NCI-H187 (cell line): ENCODE measurements at regions not wholly inside any gene's neighbourhood (a gene's known extent, or its start where the extent isn't known, plus 50 kb on each side); places are given as distances from the start of the nearest gene placed in this dataset.
"Not testable (repeated sequence)": the region's sequence is repeated elsewhere in the genome, so short reads cannot be mapped to it uniquely, and the experiment has no call there.

Source experiments
- DNase-seq, 2 experiments: peaks; one replicate each; lab custom pipeline; 2025; lab: John Stamatoyannopoulos, UW

DNA sequence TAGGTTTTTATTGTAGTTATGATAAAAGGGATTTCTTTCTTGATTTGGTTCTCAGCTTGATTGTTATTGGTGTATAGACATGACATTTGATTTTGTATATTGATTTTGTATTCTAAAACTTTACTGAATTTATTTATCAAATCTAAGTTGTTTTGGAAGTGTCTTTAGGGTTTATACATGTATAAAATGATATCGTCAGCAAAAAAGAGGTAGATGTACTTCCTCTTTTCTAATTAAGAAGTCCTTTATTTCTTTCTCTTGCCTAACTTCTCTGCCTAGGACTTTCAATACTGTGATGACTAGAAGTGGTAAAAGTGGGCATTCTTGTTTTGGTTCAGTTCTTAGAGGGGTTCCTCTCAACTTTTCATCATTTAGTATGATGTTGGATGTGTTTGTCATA is 487.3 kb upstream of the KIF2B start:
- DNase-seq, result no peak

DNA sequence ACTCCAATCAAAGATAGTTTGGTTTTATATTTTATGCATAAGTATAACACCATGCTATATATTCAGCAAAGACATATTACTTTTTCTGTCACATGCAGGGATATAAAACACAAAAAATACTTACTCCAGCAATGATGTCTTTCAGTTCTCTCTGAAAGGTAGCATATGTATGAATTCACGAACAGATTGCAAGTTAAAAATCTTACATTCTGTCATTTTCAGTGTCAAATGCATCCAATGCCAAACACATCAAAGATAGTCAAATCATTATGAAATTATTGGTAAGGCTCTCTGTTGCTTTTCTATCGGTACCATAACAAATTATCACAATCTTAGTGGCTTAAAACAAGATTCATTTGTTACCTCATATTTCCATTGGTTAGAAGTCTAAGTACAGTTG is 492.0 kb upstream of the KIF2B start:
- DNase-seq, result no peak

DNA sequence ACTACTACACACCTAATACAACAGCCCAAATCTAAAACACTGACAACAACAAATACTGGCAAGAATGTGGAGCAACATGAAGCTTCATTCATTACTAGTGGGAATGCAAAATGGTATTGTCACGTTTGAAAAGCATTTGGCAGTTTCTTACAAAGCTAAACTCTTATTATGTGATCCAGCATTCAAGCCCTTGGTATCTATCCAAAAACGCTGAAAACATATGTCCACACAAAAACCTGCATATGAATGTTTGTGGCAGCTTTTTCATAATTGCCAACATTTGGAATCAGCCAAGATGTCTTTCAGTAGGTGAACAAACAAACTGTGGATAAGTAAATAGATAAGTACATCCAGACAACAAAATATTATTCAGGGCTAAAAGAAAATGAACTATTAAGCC is 501.1 kb upstream of the KIF2B start:
- no peak for DNase-seq

DNA sequence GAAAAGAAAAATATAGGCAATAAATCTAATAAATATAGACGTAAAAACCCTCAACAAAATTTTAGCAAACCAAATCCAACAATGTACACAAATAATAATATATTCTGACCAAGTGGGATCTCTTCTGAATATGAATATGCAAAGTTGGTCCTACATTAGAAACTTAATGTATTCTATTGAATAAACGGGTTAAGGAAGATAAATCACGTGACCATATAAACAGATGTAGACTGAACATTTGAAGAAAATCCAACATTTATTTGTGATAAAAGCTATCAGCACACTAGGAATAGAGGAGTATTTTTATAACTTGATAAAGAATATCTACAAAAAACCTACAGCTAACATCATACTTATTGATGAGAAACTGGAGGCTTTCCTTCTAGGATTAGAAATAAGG is 502.8 kb upstream of the KIF2B start:
- DNase-seq, result no peak

DNA sequence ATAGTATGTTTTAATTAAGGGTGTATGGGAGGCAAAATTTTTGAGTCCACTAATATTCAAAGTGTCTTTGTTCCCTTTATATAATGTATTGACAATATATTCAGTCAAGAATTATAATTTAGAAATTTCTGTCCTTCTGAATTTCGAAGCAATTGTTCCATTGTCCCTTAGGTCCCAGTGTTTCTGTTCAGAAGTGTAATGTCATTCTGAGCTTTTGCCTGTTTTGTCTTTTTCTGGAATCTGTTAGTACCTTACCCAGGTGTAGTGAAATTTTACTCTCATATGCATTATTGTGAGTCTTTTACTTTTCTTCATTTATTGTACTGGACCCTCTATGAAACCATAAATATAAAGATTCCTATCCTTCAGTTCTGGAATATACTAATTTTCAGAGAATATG is 505.7 kb upstream of the KIF2B start:
- no peak for DNase-seq

DNA sequence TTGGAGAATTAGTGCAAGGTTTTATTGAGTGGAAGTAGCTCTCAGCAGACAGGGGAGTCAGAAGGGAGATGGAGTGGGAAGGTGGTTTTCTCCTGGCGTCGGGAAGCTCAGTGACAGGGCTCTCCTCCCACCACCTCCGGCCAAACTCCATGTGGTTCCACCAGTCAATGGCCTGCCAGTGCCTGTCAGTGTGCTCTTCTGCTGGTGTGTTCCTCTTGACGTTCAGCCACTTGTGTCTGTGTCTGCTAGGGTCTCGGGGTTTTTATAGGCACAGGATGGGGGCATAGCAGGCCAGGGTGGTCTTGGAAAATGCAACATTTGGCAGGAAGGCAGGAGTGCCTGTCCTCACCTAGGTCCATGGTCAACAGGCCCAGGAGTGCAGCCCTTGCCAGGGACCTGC is 506.7 kb upstream of the KIF2B start:
- no peak for DNase-seq

DNA sequence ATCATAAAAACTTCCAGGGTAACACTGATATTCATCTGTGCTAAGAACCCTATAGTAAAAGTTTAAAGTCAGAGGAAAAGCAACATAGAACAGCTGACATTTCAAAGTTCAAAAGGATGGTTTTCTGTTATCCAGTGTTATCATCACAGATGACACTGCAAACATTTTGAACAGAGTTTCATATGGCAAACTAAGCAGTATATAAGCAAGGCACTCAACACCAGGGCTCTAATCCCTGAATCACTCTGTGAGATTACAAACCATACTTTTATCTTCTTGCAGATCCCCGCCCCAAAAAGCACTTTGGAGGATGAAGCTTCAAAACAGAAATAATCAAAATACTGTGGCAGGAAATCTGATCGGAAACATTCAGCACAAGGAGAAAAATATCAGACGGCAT is 508.2 kb upstream of the KIF2B start:
- no peak for DNase-seq

DNA sequence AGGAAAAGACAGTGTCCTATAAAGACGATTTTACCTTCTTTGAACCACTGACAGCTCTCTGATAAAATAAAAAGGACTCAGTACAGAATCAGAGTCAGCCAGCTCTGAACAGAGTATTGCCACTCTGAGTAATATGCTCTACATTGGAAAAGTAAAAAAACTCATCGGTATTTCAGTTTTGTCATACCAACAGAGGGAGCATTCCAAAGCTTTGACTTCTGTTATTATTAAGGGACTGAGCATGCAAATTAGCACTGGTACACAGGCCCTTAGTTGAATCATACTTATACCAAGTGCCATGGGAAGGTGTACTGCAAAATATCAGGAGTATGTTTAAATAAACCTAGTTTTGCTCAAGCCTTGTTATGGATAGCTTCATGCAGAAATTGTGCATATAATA is 509.0 kb upstream of the KIF2B start:
- DNase-seq, result no peak

DNA sequence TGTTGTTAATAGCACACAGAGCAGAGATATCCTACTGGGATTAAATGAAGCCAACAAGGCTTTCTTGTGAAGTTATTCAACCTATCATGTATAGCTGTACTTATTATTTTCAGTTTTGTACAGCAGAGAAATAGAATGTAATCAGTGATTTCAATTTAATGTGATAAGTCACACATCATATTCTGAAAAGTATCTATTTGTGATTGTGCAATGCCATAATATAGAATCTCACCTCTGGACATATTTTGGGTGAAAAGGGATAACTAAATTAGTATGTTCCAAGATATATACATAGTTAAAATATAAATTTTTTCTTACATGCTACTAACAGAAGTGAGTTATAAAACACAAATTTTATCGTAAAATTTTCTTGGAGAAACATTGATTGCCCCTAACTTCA is 544.3 kb upstream of the KIF2B start:
- no peak for DNase-seq

DNA sequence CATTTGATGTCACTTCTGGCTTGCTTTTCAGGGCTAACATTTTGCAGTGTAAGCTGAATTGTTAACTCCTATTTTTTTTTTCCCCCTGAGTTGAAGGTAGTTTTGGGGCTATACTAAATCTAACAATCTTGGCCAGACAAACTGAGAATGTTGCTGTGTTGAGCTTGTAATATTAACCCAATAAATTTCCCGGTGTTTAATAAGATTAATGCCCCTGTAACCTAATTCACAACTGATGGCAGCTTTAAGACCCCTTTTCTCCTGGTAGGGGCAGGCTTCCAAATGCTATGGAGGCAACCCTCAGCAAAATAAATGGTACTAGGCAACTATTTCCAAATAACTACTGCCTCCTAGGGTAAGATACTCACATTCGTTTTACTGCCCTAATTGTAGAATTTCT is 549.6 kb upstream of the KIF2B start:
- no peak for DNase-seq

DNA sequence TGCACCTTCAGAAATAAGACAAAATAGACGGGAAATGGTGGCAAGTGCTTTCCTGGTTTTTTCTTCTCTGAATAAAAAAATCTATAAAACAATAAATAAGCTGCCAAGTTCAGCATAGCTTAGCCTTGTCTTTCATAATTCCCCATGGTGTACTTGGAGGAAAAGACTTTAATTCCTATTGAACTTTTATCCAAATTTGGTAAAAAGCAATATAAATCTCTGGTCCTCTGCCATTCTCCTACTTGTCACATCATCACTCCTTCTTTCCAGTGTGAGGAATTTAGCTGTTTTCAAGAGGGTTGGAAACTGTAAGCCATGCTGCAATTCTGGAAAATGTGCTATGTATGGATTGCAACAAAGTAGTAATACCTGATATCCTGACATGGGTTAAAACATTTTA is 551.8 kb upstream of the KIF2B start:
- no peak for DNase-seq

DNA sequence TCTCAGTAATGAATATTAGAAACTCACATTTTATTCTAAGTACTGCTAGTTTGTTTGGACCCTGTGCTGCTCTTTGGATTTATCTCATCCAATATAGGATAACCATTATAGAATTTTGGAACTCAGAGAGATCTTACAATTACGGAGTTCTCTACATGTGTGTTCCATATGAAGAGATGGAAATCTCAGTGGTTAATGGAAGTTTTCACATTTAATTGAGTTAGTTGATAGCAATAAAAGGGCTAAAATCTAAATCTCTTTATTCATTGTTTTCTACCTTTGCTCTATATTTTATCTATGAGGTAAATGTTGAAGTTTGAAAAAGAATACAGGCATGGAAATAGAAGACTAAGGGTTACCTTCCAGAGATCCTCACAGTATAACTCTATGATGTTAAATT is 558.0 kb upstream of the KIF2B start:
- no peak for DNase-seq

DNA sequence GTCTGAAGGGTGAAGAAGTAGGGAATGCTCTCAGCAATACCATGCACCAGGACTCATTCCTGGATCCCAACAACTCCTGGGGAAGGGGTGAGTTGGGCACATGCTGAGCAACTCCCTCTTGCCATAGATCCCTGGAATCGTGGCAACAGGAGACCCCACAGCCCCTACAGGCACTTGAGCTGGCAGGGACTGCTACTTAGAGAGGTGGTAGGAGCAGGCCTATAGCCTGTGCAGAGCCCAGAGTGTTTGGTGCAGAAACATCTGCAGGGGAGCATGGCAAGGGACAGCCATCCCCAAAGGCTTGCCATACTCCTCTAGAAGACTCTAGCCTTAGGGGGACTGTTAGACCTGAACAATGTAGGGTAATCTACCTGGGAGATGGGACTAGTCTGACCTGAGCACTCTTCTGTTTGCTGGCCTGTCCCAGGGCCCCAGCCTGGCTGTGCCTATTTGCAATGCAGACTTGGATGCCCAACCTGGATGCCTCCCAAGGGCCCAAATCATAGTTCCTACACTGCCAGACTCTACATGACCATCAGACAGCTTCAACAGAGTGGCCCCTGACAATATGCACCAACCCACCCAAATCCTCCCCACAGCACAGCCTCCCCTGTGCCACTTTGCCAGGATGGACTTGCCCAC is 568.6 kb upstream of the KIF2B start:
- no peak for DNase-seq

DNA sequence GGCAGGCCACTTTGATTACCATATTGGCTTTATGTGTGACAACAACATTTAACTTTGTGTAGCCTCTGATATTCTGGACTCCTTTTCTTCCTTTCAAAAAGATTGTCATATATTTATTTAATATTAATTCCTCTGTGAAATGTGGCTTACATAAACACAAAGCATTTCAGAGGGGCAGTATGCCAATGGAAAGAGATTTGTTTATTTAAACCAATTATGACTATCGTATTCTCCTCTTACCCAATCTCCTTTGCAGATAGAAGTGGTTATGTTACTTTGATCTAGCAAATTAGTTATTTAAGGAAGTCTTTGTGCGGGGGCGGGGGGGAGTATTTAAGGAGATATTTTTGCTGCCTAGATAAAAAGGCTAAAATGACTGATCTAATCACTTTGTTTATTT is 573.7 kb upstream of the KIF2B start:
- no peak for DNase-seq

DNA sequence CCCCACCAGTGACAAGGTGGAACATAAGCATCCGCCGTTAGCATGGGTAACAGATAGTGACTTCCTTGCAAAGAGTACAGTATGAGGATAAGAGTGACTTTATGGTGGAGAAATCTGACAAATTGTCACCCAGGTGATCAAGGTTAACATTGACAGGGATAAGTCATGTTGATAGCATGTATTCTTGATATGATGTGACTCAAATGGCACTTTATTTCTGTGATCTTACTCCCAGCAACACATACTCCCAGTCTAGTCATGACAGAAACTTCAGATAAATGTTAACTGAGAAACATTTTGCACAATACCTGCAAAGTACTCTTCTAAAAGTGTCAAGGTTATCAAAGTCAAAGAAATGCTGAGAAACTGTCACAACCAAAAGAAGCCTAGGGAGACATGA is 588.6 kb upstream of the KIF2B start:
- no peak for DNase-seq

DNA sequence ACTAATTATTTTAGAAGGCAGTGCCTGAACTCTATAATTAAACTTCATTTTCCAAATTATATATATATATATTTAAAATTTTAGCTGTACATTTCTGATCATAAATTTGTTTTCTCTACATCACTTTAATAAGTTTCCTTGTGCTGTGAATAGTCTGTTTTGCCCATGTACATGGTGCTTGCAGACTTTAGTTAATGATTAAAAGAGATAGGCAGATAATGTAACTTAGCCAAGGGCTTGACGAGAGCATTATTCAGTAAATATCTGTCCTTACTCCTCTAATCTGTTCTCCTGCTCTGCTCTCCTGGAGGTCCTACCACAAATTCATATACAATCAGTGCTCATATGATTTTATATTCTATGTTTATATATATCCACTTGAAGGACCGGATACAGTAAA is 595.2 kb upstream of the KIF2B start:
- no peak for DNase-seq

DNA sequence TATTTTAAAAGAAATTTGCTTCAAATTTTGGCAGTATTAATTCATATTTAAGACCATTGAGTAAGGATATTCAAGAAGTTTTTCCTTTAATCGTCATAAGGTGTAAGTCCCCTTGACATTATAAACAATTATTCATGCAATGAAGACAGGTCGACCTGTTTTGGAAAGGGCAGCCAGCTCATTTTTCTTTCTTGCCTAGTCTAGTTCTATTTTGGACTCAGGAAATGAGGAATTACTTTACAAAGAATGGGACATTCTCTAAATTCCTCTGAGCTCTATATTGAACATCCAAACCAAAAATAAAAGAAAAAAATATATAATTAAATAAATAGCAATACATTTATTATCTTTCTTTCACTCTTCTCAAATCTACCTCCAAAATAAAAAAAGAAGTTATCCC is 595.6 kb upstream of the KIF2B start:
- no peak for DNase-seq

DNA sequence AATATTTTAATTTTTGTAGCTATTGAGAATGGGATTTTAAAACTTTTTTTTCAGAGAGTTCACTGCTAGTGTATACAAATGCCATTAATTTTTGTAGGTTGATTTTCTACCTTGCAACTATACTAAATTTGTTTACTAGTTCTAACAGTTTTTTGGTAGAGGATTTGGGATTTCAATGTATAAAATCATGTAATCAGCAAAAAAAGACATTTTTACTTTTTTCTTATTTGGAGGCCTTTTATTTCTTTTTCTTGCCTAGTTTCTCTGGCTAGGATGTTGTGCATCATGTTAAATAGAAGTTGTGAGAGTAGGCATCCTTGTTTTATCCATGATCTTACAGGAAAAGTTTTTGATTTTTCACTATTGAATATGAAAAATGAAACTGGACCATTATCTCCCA is 602.9 kb upstream of the KIF2B start:
- no peak for DNase-seq

DNA sequence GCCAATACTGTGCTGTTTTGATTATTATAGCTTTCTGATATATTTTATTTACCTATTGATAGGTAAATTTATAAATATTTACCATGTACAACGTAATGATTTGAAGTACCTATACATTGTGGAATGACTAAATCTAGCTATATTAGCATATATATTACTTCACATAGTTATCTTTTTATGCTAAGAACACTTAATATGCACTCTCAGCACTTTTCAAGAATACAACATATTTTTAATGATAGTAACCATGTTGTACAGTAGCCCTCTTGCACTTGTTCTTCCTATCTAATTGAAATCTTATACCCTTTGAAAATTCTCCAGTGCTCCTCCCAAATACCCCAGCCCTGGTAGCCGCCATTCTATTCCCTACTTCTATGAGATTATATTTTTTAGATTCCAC is 604.0 kb upstream of the KIF2B start:
- no peak for DNase-seq

DNA sequence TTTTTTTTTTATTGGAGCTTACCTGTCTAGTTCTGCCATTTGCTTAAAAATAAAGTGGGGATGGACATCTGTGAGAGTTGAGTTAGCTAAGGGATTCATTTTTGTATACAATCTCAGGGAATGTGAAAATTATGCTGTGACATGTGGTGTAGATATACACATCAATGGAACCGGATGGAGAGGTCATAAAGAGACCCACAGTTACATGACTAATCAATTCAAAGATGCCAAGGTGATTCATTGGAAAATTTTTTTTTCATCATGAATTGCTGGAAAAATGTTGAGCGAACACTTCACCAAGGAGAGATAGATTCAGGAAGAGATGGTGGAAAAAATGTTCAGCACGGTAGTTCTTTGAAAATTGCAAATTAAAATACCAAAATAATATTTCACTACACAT is 605.4 kb upstream of the KIF2B start:
- no peak for DNase-seq

DNA sequence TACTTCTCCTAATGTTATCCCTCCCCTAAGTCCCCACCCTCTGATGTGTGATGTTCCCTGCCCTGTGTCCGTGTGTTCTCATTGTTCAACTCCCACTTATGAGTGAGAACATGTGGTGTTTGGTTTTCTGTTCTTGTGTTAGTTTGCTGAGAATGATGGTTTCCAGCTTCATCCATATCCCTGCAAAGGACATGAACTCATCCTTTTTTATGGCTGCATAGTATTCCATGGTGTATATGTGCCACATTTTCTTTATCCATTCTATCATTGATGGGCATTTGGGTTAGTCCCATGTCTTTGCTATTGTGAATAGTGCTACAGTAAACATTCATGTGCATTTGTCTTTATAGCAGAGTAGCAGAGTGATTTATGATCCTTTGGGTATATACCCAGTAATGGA is 613.8 kb upstream of the KIF2B start:
- DNase-seq, result not testable (repeated sequence)

DNA sequence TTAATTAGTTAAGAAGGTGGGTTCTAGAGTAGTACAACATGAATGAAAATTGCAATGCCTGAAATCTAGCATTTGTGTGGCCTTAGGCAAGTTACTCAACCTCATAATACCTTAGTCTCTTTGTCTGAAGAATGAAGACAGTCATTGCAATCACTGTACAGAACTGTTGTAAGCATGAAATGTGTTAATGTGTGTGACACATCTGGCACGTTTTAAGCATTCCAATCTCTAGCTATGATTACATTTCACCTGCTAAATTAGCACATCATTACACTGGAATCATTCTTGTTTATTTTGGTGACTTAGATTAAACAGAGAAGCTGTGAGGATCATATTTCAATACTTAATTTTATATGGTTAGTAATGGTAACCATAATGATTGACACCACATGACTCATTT is 629.7 kb upstream of the KIF2B start:
- no peak for DNase-seq

DNA sequence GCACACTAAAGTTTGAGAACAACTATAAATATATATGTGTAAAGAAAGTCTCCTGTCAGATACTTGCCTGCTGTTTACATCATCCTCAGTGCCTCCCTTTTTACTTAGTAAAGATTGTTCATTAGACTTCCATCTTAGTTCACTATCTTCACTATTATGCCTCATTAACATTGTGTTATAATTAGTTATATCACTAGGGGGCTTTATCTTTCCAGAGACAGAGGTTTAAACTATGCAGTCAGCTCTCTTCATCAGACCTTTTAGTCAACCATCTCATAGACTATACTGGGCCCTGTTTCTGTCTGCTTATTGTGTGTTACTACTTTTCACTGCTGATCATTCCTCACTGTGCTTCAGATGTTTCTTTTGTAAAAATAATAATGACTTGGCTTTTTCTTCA is 630.8 kb upstream of the KIF2B start:
- DNase-seq, result no peak

DNA sequence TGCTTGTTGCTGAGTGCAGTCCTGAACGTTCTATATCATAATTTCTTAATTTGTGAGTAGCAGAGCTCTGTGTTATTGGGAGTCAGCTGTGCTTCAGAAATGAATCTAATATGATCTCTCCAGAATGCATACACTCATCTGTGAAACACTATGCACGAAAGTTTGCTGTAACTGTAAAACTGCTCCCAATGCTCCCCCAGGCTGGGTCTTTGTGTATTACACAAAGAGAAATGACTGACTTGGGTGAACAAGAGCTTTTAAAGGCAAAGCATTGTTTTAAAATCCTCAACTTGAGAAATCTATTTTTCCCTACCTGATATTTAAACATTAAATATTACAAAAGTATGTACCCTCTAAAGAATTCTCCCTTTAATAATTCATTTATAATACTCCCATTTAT is 636.7 kb upstream of the KIF2B start:
- no peak for DNase-seq

DNA sequence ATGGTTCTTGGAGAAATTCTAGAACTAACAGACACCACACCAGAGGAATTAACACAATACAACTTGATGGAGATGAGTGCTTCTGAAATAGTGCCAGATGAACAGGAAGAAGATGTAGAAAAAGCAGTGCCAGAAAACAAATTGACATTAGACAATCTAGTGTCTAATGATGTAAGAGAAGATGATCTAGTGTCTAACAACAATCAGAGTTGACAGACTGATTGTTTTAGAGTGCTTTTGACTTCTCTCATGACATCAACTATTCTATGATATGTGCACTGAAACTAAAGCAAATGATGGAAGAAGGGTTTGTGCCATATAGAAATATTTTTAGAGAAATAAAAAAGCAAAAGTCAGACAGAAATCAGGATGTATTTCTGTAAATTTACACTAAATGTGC is 646.1 kb upstream of the KIF2B start:
- DNase-seq, result no peak
